H1 (cell line): ENCODE measurements at regions not wholly inside any gene's neighbourhood (a gene's known extent, or its start where the extent isn't known, plus 50 kb on each side); places are given as distances from the start of the nearest gene placed in this dataset.

Experiments used
- CTCF ChIA-PET: fragments of 300-600 bp; sonication (Branson Sonifier 250); formaldehyde crosslinking; loops from one replicate; lab custom pipeline; 2021; ENCODE audit not compliant: partially characterized antibody; lab: Charles Lee
- POLR2A ChIA-PET: fragments of 300-600 bp; sonication (Branson Sonifier 250); formaldehyde crosslinking; loops from one replicate; lab custom pipeline; 2021; ENCODE audit warnings: inconsistent platforms; ENCODE audit not compliant: partially characterized antibody; lab: Charles Lee
- DNase-seq, 2 experiments: peaks; one replicate each; pipeline versions ENCODE4 v3.0.0 to v3.0.0-alpha.2; 2010 to 2022; ENCODE audit warnings: low spot score in 2 of 2, low read depth in 1 of 2, mixed read lengths in 1 of 2
- FAIRE-seq: peaks from 2 replicates; lab custom pipeline; 2011; peaks lifted over from hg19 to GRCh38; lab: Jason Lieb, UNC
- H2AFZ ChIP-seq: 2 replicates; pipeline ENCODE4 v1.8.1; 2012; ENCODE audit warnings: low read length, inconsistent platforms
- H2AK5ac ChIP-seq: 2 replicates; pipeline ENCODE4 v1.6.1; 2013; ENCODE audit warnings: low read depth, low read length
- H2BK120ac ChIP-seq: replicated peaks from 2 replicates; pipeline ENCODE3; 2013; ENCODE audit warnings: low read depth, low read length, inconsistent platforms
- H2BK12ac ChIP-seq: 2 replicates; pipeline ENCODE4 v1.6.1; 2013; ENCODE audit warnings: low read depth, low read length
- H2BK15ac ChIP-seq: 2 replicates; pipeline ENCODE4 v1.6.1; 2013; ENCODE audit warnings: low read length
- H2BK20ac ChIP-seq: 2 replicates; pipeline ENCODE4 v1.6.1; 2013; ENCODE audit warnings: low read length
- H2BK5ac ChIP-seq: 2 replicates; pipeline ENCODE4 v1.6.1; 2013; ENCODE audit warnings: low read depth, low read length
- H3K14ac ChIP-seq: 2 replicates; pipeline ENCODE4 v1.6.1; 2013; ENCODE audit warnings: inconsistent platforms; ENCODE audit not compliant: insufficient read length
- H3K18ac ChIP-seq: 2 replicates; pipeline ENCODE4 v1.6.1; 2013; ENCODE audit warnings: low read length; ENCODE audit errors: extremely low read depth
- H3K23ac ChIP-seq: 2 replicates; pipeline ENCODE4 v1.6.1; 2013; ENCODE audit warnings: inconsistent platforms; ENCODE audit not compliant: insufficient read length
- H3K23me2 ChIP-seq: 2 replicates; pipeline ENCODE4 v1.6.1; 2013; ENCODE audit warnings: low read depth, low read length
- H3K27ac ChIP-seq: 2 replicates; pipeline ENCODE4 v1.6.1; 2011; ENCODE audit warnings: low read depth, low read length, inconsistent platforms
- H3K27me3 ChIP-seq, 4 experiments: replicated peaks in 1 of 4; 1 replicate in 1 of 4; 2 replicates in 3 of 4; pipeline versions ENCODE4 v1.6.1 to v1.8.1; 2011 to 2013; ENCODE audit warnings: low read length in 3 of 4, mild to moderate bottlenecking in 3 of 4, inconsistent platforms in 2 of 4, mixed read lengths in 2 of 4, moderate library complexity in 1 of 4; ENCODE audit not compliant: control insufficient read depth in 3 of 4, insufficient read depth in 3 of 4; ENCODE audit errors: extremely low read depth in 1 of 4
- H3K36me3 ChIP-seq, 4 experiments: 2 replicates each; pipeline versions ENCODE4 v1.6.1 to v1.8.1; 2011 to 2013; ENCODE audit warnings: mild to moderate bottlenecking in 4 of 4, low read length in 3 of 4, moderate library complexity in 2 of 4, control low read depth in 1 of 4, inconsistent platforms in 1 of 4; ENCODE audit not compliant: insufficient read depth in 4 of 4, control insufficient read depth in 2 of 4
- H3K4ac ChIP-seq: replicated peaks from 2 replicates; pipeline ENCODE3; 2013; ENCODE audit warnings: low read length, low read depth, mixed read lengths, inconsistent platforms; ENCODE audit not compliant: insufficient read length
- H3K4me1 ChIP-seq, 4 experiments: replicated peaks in 1 of 4; 1 replicate in 1 of 4; 2 replicates in 3 of 4; pipeline versions ENCODE4 v1.6.1 to v1.8.1; 2011 to 2013; ENCODE audit warnings: low read length in 3 of 4, inconsistent platforms in 2 of 4, mixed read lengths in 1 of 4; ENCODE audit not compliant: insufficient read depth in 4 of 4, control insufficient read depth in 3 of 4
- H3K4me2 ChIP-seq, 2 experiments: 2 replicates each; pipeline versions ENCODE4 v1.6.1 to v1.8.1; 2011 to 2013; ENCODE audit warnings: low read depth in 2 of 2, low read length in 2 of 2, control low read depth in 1 of 2, inconsistent platforms in 1 of 2, mild to moderate bottlenecking in 1 of 2; ENCODE audit not compliant: insufficient read depth in 1 of 2
- H3K4me3 ChIP-seq, 4 experiments: fragments of 200-600, 300-600 bp in 1 of 4; sonication (generic), shearing (Covaris generic), sonication (Bioruptor Twin) in 1 of 4; 2 replicates each; pipeline versions ENCODE4 v1.5.1 to v1.8.1; 2011 to 2016; ENCODE audit warnings: low read length in 4 of 4, low read depth in 3 of 4, control low read depth in 2 of 4, inconsistent platforms in 2 of 4, mild to moderate bottlenecking in 2 of 4, mixed read lengths in 1 of 4, moderate library complexity in 1 of 4; ENCODE audit not compliant: insufficient read depth in 2 of 4; ENCODE audit errors: extremely low read depth in 1 of 4
- H3K56ac ChIP-seq: replicated peaks from 2 replicates; pipeline ENCODE3; 2013; ENCODE audit warnings: low read depth, mild to moderate bottlenecking, mixed read lengths, low read length, inconsistent platforms; ENCODE audit not compliant: insufficient read length
- H3K79me1 ChIP-seq: 2 replicates; pipeline ENCODE4 v1.6.1; 2013; ENCODE audit warnings: low read depth, low read length, control low read depth
- H3K79me2 ChIP-seq, 2 experiments: 2 replicates each; pipeline versions ENCODE4 v1.6.1 to v1.8.1; 2012 to 2013; ENCODE audit warnings: low read length in 2 of 2, mild to moderate bottlenecking in 2 of 2, inconsistent platforms in 1 of 2; ENCODE audit not compliant: insufficient read depth in 2 of 2, control insufficient read depth in 1 of 2
- H3K9ac ChIP-seq, 4 experiments: replicated peaks in 1 of 4; 1 replicate in 1 of 4; 2 replicates in 3 of 4; pipeline versions ENCODE4 v1.6.1 to v1.8.1; 2011 to 2013; ENCODE audit warnings: low read depth in 3 of 4, low read length in 3 of 4, control low read depth in 2 of 4, mild to moderate bottlenecking in 2 of 4, moderate library complexity in 2 of 4, inconsistent platforms in 1 of 4; ENCODE audit errors: extremely low read depth in 1 of 4
- H3K9me3 ChIP-seq, 2 experiments: 2 replicates each; pipeline versions ENCODE4 v1.6.1 to v1.8.1; 2012 to 2013; ENCODE audit warnings: mild to moderate bottlenecking in 2 of 2, moderate library complexity in 2 of 2, control low read depth in 1 of 2, inconsistent platforms in 1 of 2, low read depth in 1 of 2, low read length in 1 of 2, mixed read lengths in 1 of 2; ENCODE audit not compliant: insufficient read depth in 2 of 2
- H4K20me1 ChIP-seq, 2 experiments: replicated peaks in 1 of 2; 2 replicates each; pipeline versions ENCODE3 to v1.8.1; 2011 to 2013; ENCODE audit warnings: inconsistent platforms in 2 of 2, low read length in 2 of 2, mild to moderate bottlenecking in 1 of 2; ENCODE audit not compliant: insufficient read depth in 2 of 2, control insufficient read depth in 1 of 2
- H4K5ac ChIP-seq: 2 replicates; pipeline ENCODE4 v1.6.1; 2013; ENCODE audit warnings: low read length, low read depth, mixed read lengths, inconsistent platforms; ENCODE audit not compliant: insufficient read length
- H4K8ac ChIP-seq: 2 replicates; pipeline ENCODE4 v1.8.0; 2013; ENCODE audit warnings: mild to moderate bottlenecking, moderate library complexity, low read length, inconsistent platforms; ENCODE audit not compliant: insufficient read depth; ENCODE audit errors: extremely low read depth
- H4K91ac ChIP-seq: replicated peaks from 2 replicates; pipeline ENCODE3; 2013; ENCODE audit warnings: low read length, mixed read lengths, inconsistent platforms; ENCODE audit not compliant: insufficient read length
- CTBP2 ChIP-seq: IDR thresholded peaks from 2 replicates; pipeline ENCODE4 v1.7.0; 2011; ENCODE audit warnings: borderline replicate concordance, mild to moderate bottlenecking, moderate library complexity, mixed read lengths, low read length; ENCODE audit not compliant: insufficient read depth, insufficient read length
- EP300 ChIP-seq, 2 experiments: IDR thresholded peaks; 1 replicate in 1 of 2; 2 replicates in 1 of 2; pipeline ENCODE4 v1.6.1; 2011 to 2012; ENCODE audit warnings: low read depth in 2 of 2, low read length in 2 of 2, mild to moderate bottlenecking in 2 of 2, borderline replicate concordance in 1 of 2, inconsistent platforms in 1 of 2, moderate library complexity in 1 of 2
- SAP30 ChIP-seq: fragments of 300-600 bp; sonication (generic); IDR thresholded peaks from 2 replicates; pipeline ENCODE4 v1.7.1; 2012; ENCODE audit warnings: low read length, moderate library complexity, mild to moderate bottlenecking, inconsistent platforms; ENCODE audit not compliant: insufficient read depth, insufficient replicate concordance
- SP4 ChIP-seq: IDR thresholded peaks from 2 replicates; pipeline ENCODE4 v1.6.1; 2012; ENCODE audit warnings: low read length, inconsistent platforms
- TBP ChIP-seq: IDR thresholded peaks from 2 replicates; pipeline ENCODE4 v1.6.1; 2011; ENCODE audit warnings: low read depth, low read length, improper control_type of control experiment
- WGBS, 2 experiments: shearing (Covaris generic) in 1 of 2; methylation state at CpG; one replicate each; pipeline versions ENCODE4 v1.1.6 to v1.1.7; 2013 to 2015; ENCODE audit warnings: low lambda C conversion rate in 2 of 2, mixed read lengths in 2 of 2, inconsistent platforms in 1 of 2, low coverage in 1 of 2, missing lambda C conversion rate in 1 of 2; ENCODE audit not compliant: insufficient replicate concordance in 2 of 2, insufficient coverage in 1 of 2, insufficient read length in 1 of 2; ENCODE audit errors: extremely low coverage in 1 of 2, missing lambda C conversion rate in 1 of 2; 5-methylcytosine and 5-hydroxymethylcytosine counted together

DNA sequence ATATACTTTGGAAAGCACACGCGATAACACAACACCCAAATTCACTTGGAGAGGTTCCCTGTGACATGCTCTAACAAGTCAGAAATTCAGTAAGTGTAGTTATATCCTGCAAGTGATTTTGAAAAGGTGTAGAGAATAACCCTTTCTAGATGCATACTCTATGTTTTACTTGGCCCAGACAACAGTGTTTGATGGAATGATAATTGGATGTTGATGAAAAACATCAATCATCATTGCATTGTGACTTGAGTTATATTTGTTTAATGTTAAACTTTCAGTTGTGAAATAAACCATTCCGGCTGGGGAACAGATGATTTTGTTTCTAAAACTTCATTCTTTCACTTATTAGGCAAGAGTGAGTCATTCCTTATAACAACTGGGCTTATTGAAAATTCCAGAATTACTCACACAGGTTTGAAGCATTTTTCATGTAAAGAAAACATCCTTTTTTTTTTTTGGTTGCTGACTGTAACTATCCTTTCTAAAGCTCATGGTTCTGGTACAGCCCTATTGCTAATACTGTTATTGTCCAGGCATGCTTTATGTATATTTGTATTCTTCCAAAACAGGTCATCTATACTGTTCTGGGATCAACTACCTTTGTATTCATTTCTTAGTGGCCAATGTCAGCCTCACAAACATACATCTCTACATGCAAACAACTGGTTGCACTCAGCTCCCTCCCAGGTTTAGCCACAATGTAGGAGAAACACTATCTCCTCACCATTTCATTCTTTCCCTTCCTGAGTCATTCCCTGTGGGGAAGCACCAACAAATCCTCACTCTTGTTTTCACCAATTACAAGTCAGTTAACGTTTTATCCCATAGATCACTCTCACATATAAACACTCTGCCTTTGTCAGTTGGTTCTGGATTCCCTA, 121.2 kb upstream of the LRIG3 start:
- H3K18ac ChIP-seq = no peak overlapping the region
- CTCF ChIA-PET = interaction anchor here (0.5 to 1.8 kb wide), 3 partner anchors 9 to 122 kb away, joined by 3 to 6 read pairs (median 3); no protein-coding TSS in a partner anchor
- H4K20me1 ChIP-seq = no peaks in the 10 kb centered on the region
- no peak overlapping the region for H3K14ac ChIP-seq
- no peaks in the 10 kb centered on the region for H3K79me1 ChIP-seq
- H3K4me1 ChIP-seq = peaks cover 0 to 3% (median 0%) of the 10 kb centered on the region in 4 experiments; a peak in 2 of 7 replicates
- FAIRE-seq (no peak), DNase-seq (no peak)
- H4K91ac ChIP-seq = no peak overlapping the region
- H3K4ac ChIP-seq = no peak overlapping the region
- WGBS, 2 experiments = 77% methylated on average over 4 of the region's 4 CpGs; no CpG with 5 or more reads in 1 of the 2 experiments
- no peak overlapping the region for H3K56ac ChIP-seq
- no peaks in the 10 kb centered on the region for H3K36me3 ChIP-seq
- no peak overlapping the region for H2BK15ac ChIP-seq
- H3K23me2 ChIP-seq = no peaks in the 10 kb centered on the region
- H3K79me2 ChIP-seq = no peaks in the 10 kb centered on the region
- no peaks in the 10 kb centered on the region for H3K27me3 ChIP-seq
- peak overlapping the region; percentile 30; the same call in 1 of the 2 replicates for H2BK12ac ChIP-seq
- no peak overlapping the region for H2BK5ac ChIP-seq
- H3K23ac ChIP-seq = no peak overlapping the region
- no peak overlapping the region; the same call in 1 of the 2 replicates for H2AFZ ChIP-seq
- no peaks in the 10 kb centered on the region for H3K9me3 ChIP-seq
- H3K9ac ChIP-seq = no peak overlapping the region
- TF ChIP-seq SP4 = no peak
- TF ChIP-seq CTBP2 = no peak
- TF ChIP-seq TBP = no peak
- TF ChIP-seq EP300 (IDR thresholded peaks at IDR 0.05; ENCODE audit: borderline replicate concordance in 1 of 2, low read depth in 2 of 2, low read length in 2 of 2) = no peak
- no peak for TF ChIP-seq SAP30
- H3K4me3 ChIP-seq = no peak overlapping the region
- no peak overlapping the region for H3K4me2 ChIP-seq
- H2BK20ac ChIP-seq = 0 out of 2 replicates have a peak overlapping the region, but pooled peaks have one; percentile 24
- no peak overlapping the region for H2AK5ac ChIP-seq
- POLR2A ChIA-PET = no interaction called here
- no peak overlapping the region for H4K8ac ChIP-seq
- H3K27ac ChIP-seq = no peak overlapping the region
- no peak overlapping the region for H2BK120ac ChIP-seq
- no peak overlapping the region for H4K5ac ChIP-seq
